ENCODE measurements at regions not wholly inside any gene's neighbourhood (a gene's known extent, or its start where the extent isn't known, plus 50 kb on each side); places are given as distances from the start of the nearest gene placed in this dataset.

DNA sequence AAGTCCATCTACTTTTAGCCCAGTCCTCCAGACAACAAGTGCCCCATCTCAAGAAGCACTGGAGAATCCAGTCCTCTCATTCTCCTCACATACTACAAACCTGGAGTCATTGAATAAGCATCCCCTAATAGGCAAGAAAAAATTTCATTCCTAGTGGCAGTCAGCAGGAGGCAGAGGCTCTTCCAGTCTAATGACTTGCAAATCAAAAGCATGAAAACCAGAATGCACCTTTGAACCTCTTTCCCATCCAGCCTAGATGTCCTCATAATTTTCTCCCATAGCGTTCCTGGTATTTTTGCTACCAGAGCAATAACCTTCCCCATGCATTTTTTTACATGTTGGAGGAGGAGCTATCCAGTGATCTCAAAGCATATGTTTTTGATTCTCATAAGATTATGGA is 252.6 kb downstream of the TTC32 start:
- no peaks in the 10 kb centered on the region for H3K9me3 ChIP-seq
- no peak for TF ChIP-seq EP300 (IDR thresholded peaks at IDR 0.05)
- no peak for TF ChIP-seq POLR2A (IDR thresholded peaks at IDR 0.05)
- TF ChIP-seq, protein P1, sequence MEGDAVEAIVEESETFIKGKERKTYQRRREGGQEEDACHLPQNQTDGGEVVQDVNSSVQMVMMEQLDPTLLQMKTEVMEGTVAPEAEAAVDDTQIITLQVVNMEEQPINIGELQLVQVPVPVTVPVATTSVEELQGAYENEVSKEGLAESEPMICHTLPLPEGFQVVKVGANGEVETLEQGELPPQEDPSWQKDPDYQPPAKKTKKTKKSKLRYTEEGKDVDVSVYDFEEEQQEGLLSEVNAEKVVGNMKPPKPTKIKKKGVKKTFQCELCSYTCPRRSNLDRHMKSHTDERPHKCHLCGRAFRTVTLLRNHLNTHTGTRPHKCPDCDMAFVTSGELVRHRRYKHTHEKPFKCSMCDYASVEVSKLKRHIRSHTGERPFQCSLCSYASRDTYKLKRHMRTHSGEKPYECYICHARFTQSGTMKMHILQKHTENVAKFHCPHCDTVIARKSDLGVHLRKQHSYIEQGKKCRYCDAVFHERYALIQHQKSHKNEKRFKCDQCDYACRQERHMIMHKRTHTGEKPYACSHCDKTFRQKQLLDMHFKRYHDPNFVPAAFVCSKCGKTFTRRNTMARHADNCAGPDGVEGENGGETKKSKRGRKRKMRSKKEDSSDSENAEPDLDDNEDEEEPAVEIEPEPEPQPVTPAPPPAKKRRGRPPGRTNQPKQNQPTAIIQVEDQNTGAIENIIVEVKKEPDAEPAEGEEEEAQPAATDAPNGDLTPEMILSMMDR (IDR thresholded peaks at IDR 0.05) = no peak
- no peaks in the 10 kb centered on the region for H3K27me3 ChIP-seq
- H3K4me1 ChIP-seq (ENCODE audit: insufficient read depth) = no peaks in the 10 kb centered on the region
- no peak overlapping the region for H3K27ac ChIP-seq
- H3K4me3 ChIP-seq = no peak overlapping the region
- no peaks in the 10 kb centered on the region for H3K36me3 ChIP-seq
- intact Hi-C loops (cut with DNase I) = no loop called here
- no peak for DNase-seq
- WGBS, 3 donors = 91 to 98% (median 93%) methylated on average over 1 of the region's 1 CpG

DNA sequence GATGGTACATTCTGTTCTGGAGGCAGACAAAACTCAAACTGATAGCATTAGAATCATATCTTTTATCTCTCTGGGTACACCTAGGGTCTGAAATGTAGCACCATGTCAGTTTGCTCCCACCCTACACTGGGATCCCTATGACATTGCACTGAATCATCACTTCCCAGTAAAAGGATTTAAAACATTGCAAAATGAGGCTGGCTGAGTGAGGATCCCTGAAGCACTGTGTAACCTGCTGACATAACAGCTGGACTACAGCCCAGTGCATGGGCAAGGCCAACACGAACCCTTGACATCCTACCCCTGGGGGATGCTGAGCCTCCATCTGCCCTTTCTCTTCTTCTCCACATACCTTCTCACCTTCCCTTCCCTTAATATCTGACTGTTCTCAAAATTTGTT is 253.2 kb downstream of the TTC32 start:
- H3K4me1 ChIP-seq (ENCODE audit: insufficient read depth) = no peaks in the 10 kb centered on the region
- no peaks in the 10 kb centered on the region for H3K36me3 ChIP-seq
- DNase-seq = no peak
- intact Hi-C loops (cut with DNase I) = no loop called here
- no peaks in the 10 kb centered on the region for H3K9me3 ChIP-seq
- WGBS, 3 donors = 9 to 26% (median 18%) methylated on average over 1 of the region's 1 CpG
- H3K4me3 ChIP-seq = no peak overlapping the region
- TF ChIP-seq, protein P1 (IDR thresholded peaks at IDR 0.05) = no peak
- no peak for TF ChIP-seq EP300 (IDR thresholded peaks at IDR 0.05)
- no peak for TF ChIP-seq POLR2A (IDR thresholded peaks at IDR 0.05)
- no peak overlapping the region for H3K27ac ChIP-seq
- H3K27me3 ChIP-seq = no peaks in the 10 kb centered on the region

DNA sequence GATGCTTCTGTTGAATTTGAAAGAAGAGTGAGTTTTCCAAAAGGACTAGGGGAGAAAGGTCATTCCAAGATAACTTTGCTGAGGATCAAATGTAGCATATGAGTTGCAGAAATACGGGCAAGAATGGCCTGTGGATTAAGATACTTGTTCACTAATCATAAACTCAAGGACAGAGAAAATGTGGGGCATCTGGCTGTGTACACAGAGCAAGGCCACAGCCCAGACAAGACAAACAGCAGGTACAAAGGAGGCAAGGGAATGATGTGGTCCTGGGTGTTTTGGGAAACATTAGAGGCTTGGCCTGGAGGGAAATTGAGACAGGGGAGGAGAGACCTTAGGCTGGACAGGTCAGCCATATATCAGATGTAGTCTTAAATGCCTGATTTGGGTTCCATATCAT is 254.8 kb downstream of the TTC32 start:
- 44 to 76% (median 54%) methylated on average over 1 of the region's 1 CpG for WGBS, 3 donors
- Histone ChIP-seq H3K4me3 (no peak overlapping the region), H3K4me1 (ENCODE audit: insufficient read depth) (no peaks in the 10 kb centered on the region), H3K27me3 (no peaks in the 10 kb centered on the region), H3K36me3 (no peaks in the 10 kb centered on the region), H3K9me3 (no peaks in the 10 kb centered on the region), H3K27ac (no peak overlapping the region)
- no peak for DNase-seq
- TF ChIP-seq POLR2A (IDR thresholded peaks at IDR 0.05) = no peak
- no peak for TF ChIP-seq EP300 (IDR thresholded peaks at IDR 0.05)
- TF ChIP-seq, protein P1 (IDR thresholded peaks at IDR 0.05) = no peak
- intact Hi-C loops (cut with DNase I) = no loop called here

DNA sequence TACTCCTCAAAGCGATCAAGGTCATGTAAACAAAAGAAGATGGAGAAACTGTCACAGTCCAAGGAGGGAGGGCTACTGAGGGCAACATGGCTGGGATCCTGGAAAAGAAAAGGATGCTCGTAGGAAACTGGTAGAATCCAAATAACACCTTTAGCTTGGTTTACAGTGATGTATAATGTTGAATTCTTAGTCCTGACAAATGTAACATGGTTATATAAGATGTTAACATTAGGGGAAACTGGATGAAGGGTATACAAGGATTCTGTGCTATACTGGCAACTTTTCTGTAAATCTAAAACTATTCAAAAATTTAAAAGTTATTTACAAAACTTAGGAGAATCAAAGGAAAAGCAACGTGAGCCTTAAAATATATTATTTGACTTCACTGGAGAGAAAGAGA is 257.0 kb downstream of the TTC32 start:
- no peak overlapping the region for H3K4me3 ChIP-seq
- intact Hi-C loops (cut with DNase I) = no loop called here
- 85 to 94% (median 89%) methylated on average over 3 of the region's 3 CpGs for WGBS, 3 donors
- H3K4me1 ChIP-seq (ENCODE audit: insufficient read depth) = no peaks in the 10 kb centered on the region
- TF ChIP-seq, protein P1 (IDR thresholded peaks at IDR 0.05) = no peak
- TF ChIP-seq EP300 (IDR thresholded peaks at IDR 0.05) (no peak), POLR2A (IDR thresholded peaks at IDR 0.05) (no peak)
- H3K9me3 ChIP-seq = no peaks in the 10 kb centered on the region
- no peaks in the 10 kb centered on the region for H3K36me3 ChIP-seq
- no peak for DNase-seq
- H3K27me3 ChIP-seq = no peaks in the 10 kb centered on the region
- no peak overlapping the region for H3K27ac ChIP-seq

DNA sequence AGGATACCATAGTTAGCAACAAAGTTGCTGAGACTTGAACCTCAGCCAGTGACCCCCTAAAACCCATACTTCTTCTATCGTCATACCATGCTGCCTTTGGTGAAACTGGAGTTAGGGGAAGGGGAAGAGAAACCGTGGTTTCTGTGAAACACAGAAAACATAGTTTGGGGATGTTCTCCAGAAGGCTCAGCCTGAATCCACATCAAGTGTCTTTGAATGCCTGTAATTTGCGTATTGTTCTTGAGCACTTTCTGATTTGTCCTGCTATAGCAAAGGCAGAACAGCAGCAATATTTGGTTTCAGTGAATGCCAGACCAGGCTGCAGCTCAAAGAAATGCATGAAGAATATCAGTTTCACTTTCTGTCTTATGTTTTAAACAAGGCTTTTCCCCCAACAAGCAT is 258.7 kb downstream of the TTC32 start:
- intact Hi-C loops (cut with DNase I) = no loop called here
- no peaks in the 10 kb centered on the region for H3K36me3 ChIP-seq
- no peaks in the 10 kb centered on the region for H3K9me3 ChIP-seq
- H3K27ac ChIP-seq = no peak overlapping the region
- no peaks in the 10 kb centered on the region for H3K4me1 ChIP-seq (ENCODE audit: insufficient read depth)
- WGBS, 3 donors = 75 to 90% (median 84%) methylated on average over 3 of the region's 3 CpGs
- no peak for DNase-seq
- H3K27me3 ChIP-seq = no peaks in the 10 kb centered on the region
- no peak overlapping the region for H3K4me3 ChIP-seq
- no peak for TF ChIP-seq POLR2A (IDR thresholded peaks at IDR 0.05)
- TF ChIP-seq EP300 (IDR thresholded peaks at IDR 0.05) = no peak
- TF ChIP-seq, protein P1 (IDR thresholded peaks at IDR 0.05) = no peak
